Tibial nerve (tissue), 4 donors: ENCODE measurements at regions not wholly inside any gene's neighbourhood (a gene's known extent, or its start where the extent isn't known, plus 50 kb on each side); places are given as distances from the start of the nearest gene placed in this dataset.

Source experiments
- DNase-seq, 2 donors: peaks; one replicate each; pipeline ENCODE4 v3.0.0-alpha.2; 2019; ENCODE audit warnings: low spot score in 2 of 2
- H3K27ac ChIP-seq, 4 donors: fragments of 200-600 bp; sonication (generic) in 3 of 4; one replicate each; pipeline ENCODE4 v1.5.1; 2017 to 2019; ENCODE audit warnings: mild to moderate bottlenecking in 1 of 4
- H3K27me3 ChIP-seq, 2 donors: fragments of 200-600 bp; sonication (generic) in 1 of 2; one replicate each; pipeline versions ENCODE4 v1.5.1 to v1.6.0; 2017 to 2019
- H3K36me3 ChIP-seq, 3 donors: fragments of 200-600 bp; sonication (generic); one replicate each; pipeline ENCODE4 v1.5.1; 2018 to 2019
- H3K4me1 ChIP-seq, 4 donors: fragments of 200-600 bp; sonication (generic) in 3 of 4; one replicate each; pipeline ENCODE4 v1.5.1; 2017 to 2019
- H3K4me3 ChIP-seq, 4 donors: fragments of 200-600 bp; sonication (generic) in 3 of 4; one replicate each; pipeline ENCODE4 v1.5.1; 2017 to 2019; ENCODE audit warnings: mild to moderate bottlenecking in 1 of 4, moderate library complexity in 1 of 4
- H3K9me3 ChIP-seq, 4 donors: fragments of 200-600 bp; sonication (generic) in 3 of 4; one replicate each; pipeline ENCODE4 v1.5.1; 2017 to 2019
- EP300 ChIP-seq, 2 donors: sonication (generic); formaldehyde crosslinking; IDR thresholded peaks; one replicate each; pipeline ENCODE4 v1.6.1; 2017; ENCODE audit warnings: antibody characterized with exemption in 2 of 2, mild to moderate bottlenecking in 1 of 2
- POLR2A ChIP-seq, 2 donors: fragments of 450-650 bp; IDR thresholded peaks; one replicate each; pipeline ENCODE4 v1.6.1; 2017; ENCODE audit warnings: antibody characterized with exemption in 2 of 2, mild to moderate bottlenecking in 2 of 2, moderate library complexity in 2 of 2
- WGBS, 2 donors: methylation state at CpG; one replicate each; pipeline ENCODE4 v1.1.5; 2018; 5-methylcytosine and 5-hydroxymethylcytosine counted together
- TF ChIP-seq, protein P1 (sequence below), 5 experiments: fragments of 200-600 bp in 3 of 5; fragments of 450-650 bp in 2 of 5; sonication (generic) in 3 of 5; IDR thresholded peaks; one replicate each; pipeline ENCODE4 v1.5.1; 2016 to 2019; ENCODE audit warnings: antibody characterized with exemption in 5 of 5, mild to moderate bottlenecking in 3 of 5, moderate library complexity in 2 of 5

GRCh38 chr3:153439780-153440179 lies 277.8 kb downstream of the RAP2B start:
- H3K27me3 ChIP-seq, result no peaks in the 10 kb centered on the region
- H3K27ac ChIP-seq, result no peak overlapping the region
- no peaks in the 10 kb centered on the region for H3K9me3 ChIP-seq
- 87% methylated on average over 3 of the region's 3 CpGs for WGBS, 2 donors
- no peak for TF ChIP-seq POLR2A (IDR thresholded peaks at IDR 0.05)
- TF ChIP-seq, protein P1, sequence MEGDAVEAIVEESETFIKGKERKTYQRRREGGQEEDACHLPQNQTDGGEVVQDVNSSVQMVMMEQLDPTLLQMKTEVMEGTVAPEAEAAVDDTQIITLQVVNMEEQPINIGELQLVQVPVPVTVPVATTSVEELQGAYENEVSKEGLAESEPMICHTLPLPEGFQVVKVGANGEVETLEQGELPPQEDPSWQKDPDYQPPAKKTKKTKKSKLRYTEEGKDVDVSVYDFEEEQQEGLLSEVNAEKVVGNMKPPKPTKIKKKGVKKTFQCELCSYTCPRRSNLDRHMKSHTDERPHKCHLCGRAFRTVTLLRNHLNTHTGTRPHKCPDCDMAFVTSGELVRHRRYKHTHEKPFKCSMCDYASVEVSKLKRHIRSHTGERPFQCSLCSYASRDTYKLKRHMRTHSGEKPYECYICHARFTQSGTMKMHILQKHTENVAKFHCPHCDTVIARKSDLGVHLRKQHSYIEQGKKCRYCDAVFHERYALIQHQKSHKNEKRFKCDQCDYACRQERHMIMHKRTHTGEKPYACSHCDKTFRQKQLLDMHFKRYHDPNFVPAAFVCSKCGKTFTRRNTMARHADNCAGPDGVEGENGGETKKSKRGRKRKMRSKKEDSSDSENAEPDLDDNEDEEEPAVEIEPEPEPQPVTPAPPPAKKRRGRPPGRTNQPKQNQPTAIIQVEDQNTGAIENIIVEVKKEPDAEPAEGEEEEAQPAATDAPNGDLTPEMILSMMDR (IDR thresholded peaks at IDR 0.05), result no peak
- TF ChIP-seq EP300 (IDR thresholded peaks at IDR 0.05), result no peak
- H3K36me3 ChIP-seq, result no peaks in the 10 kb centered on the region
- H3K4me3 ChIP-seq, result no peak overlapping the region
- peaks cover 0 to 10% (median 2%) of the 10 kb centered on the region in 4 donors for H3K4me1 ChIP-seq
- DNase-seq, result no peak

DNA sequence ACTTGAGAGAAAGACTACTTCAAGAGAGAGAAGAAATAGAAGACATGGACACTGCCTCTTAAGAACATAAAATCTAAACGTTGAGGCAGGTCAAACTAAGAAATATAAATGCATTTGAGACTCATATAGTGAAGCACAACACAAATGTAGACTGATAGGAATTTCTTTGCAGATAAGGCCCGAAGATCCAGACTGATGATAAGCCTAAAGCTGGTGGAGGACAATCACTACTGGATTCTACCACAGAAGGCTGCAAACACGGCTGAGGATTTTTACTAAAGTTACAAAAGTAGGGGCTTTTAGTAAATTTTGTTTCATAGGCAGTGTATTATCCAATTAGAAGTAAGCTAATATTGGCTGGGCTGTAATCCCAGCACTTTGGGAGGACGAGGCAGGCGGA lies 278.3 kb downstream of the RAP2B start:
- WGBS, 2 donors, result 89 to 90% methylated on average over 5 of the region's 5 CpGs
- Histone ChIP-seq H3K4me3 (no peak overlapping the region), H3K4me1 (peaks cover 0 to 10% (median 2%) of the 10 kb centered on the region in 4 donors), H3K27me3 (no peaks in the 10 kb centered on the region), H3K36me3 (no peaks in the 10 kb centered on the region), H3K9me3 (no peaks in the 10 kb centered on the region), H3K27ac (no peak overlapping the region)
- TF ChIP-seq POLR2A (IDR thresholded peaks at IDR 0.05), result no peak
- TF ChIP-seq, protein P1 (IDR thresholded peaks at IDR 0.05), result no peak
- no peak for TF ChIP-seq EP300 (IDR thresholded peaks at IDR 0.05)
- no peak for DNase-seq

DNA sequence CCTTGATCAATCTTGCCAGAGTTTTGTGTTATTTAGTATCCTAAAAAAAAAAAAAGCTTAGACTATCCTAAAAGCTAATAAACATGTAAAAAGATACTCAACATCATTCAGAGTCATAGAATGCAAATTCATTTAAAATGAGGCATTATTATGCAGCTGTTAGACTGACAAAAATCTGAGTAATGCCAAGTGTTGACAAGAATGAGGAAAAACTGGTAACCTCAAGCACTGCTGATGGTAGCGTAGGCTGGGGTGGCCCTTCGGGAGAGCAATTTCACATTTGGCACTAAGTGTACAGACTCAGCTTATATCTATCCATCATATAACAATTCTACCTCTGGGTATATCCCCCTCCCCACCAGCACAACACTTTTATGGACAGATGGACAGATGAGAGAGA lies 280.4 kb downstream of the RAP2B start:
- no peak for DNase-seq
- Histone ChIP-seq H3K27me3 (no peaks in the 10 kb centered on the region), H3K4me1 (peaks cover 0 to 10% (median 2%) of the 10 kb centered on the region in 4 donors), H3K27ac (no peak overlapping the region), H3K4me3 (no peak overlapping the region), H3K36me3 (no peaks in the 10 kb centered on the region), H3K9me3 (no peaks in the 10 kb centered on the region)
- TF ChIP-seq POLR2A (IDR thresholded peaks at IDR 0.05), result no peak
- TF ChIP-seq, protein P1 (IDR thresholded peaks at IDR 0.05), result no peak
- TF ChIP-seq EP300 (IDR thresholded peaks at IDR 0.05), result no peak
- 37 to 54% methylated on average over 2 of the region's 2 CpGs for WGBS, 2 donors

- Histone ChIP-seq H3K4me1 (peaks cover 0 to 10% (median 2%) of the 10 kb centered on the region in 4 donors), H3K27ac (no peak overlapping the region), H3K4me3 (no peak overlapping the region), H3K9me3 (no peaks in the 10 kb centered on the region), H3K36me3 (no peaks in the 10 kb centered on the region), H3K27me3 (no peaks in the 10 kb centered on the region)
- TF ChIP-seq EP300 (IDR thresholded peaks at IDR 0.05) (no peak), POLR2A (IDR thresholded peaks at IDR 0.05) (no peak)
- TF ChIP-seq, protein P1 (IDR thresholded peaks at IDR 0.05), result no peak
- DNase-seq, result no peak
- WGBS, 2 donors, result 87 to 94% methylated on average over 3 of the region's 3 CpGs
These were observed 280.9 kb downstream of the RAP2B start for GRCh38 chr3:153442799-153443487.

DNA sequence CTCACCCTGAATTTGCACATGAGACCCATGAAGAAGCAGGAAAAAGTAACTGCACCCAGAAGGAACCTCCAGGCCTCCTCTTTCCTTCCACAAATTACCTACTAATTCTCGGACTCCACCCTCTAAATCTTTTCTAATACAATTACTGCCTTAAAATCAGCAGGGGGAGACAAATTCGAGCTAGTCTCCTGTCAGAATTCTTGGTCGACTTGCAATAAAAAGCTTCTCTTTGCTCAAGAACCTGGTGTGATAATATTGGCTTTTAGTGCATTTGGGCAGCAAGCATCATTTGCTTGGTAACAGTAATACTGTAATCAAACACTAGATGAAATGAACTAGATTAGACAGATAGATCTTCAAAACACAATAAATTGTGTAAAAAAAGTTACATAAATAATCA lies 281.9 kb downstream of the RAP2B start:
- DNase-seq, result no peak
- Histone ChIP-seq H3K4me3 (no peak overlapping the region), H3K36me3 (no peaks in the 10 kb centered on the region), H3K4me1 (peaks cover 0 to 4% (median 0%) of the 10 kb centered on the region in 4 donors), H3K27ac (no peak overlapping the region), H3K9me3 (no peaks in the 10 kb centered on the region), H3K27me3 (no peaks in the 10 kb centered on the region)
- 45 to 53% methylated on average over 3 of the region's 3 CpGs for WGBS, 2 donors
- no peak for TF ChIP-seq POLR2A (IDR thresholded peaks at IDR 0.05)
- TF ChIP-seq, protein P1 (IDR thresholded peaks at IDR 0.05), result no peak
- TF ChIP-seq EP300 (IDR thresholded peaks at IDR 0.05), result no peak
